Stimulated activated CD8-positive, alpha-beta memory T cell treated with anti-CD3 and anti-CD28 coated beads, Interleukin-12 subunit alpha, Interleukin-12 subunit beta, amount 100 ng/mL, for 4 hours (primary cell): ENCODE measurements at regions not wholly inside any gene's neighbourhood (a gene's known extent, or its start where the extent isn't known, plus 50 kb on each side); places are given as distances from the start of the nearest gene placed in this dataset.
"Not testable (repeated sequence)": the region's sequence is repeated elsewhere in the genome, so short reads cannot be mapped to it uniquely, and the experiment has no call there.

Source experiments
- DNase-seq: peaks from one replicate; pipeline ENCODE4 v3.0.0-alpha.2; 2020; ENCODE audit warnings: low read depth

DNA sequence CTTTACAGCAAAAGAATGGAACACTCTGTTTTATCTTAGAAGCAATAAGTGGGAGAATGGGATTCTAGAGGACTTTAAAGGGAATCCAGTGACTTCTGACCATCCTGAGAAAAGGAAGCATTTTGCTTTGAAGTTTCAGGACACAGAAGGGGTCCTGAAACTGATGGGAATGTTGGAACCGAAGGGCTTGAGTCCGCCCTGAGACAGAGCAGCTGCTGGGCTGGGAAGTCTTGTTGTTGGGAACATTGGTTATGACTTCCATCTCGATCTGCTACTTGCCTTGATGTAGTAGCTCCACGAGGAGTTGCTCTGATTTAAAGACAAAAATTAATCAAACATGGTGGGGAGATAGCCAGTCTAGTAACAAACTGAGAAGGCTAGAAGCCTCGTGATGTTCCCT is 177.6 kb downstream of the JCAD start:
- no peak for DNase-seq

- DNase-seq = no peak
Measured at GRCh38 chr10:29881336-29881771, 178.0 kb downstream of the JCAD start.

DNA sequence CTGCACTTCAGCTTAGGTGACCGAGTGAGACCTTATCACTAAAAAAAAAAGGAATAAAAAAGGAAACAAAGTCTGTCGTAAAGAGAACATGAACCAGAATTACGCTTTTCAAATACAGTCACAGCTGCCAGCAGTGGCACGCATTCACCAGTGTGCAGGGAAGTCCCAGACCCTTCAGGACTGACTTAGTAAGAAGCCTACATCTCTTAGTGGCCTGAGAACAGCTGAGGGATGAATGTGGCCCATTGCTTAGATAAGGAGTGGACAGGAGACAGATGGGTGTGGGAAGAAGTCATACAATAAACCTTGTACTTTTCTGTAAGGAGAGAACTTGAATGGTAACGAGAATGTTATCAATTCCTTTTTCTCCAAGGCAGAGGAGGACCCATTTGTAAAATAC is 178.5 kb downstream of the JCAD start:
- DNase-seq = no peak

DNA sequence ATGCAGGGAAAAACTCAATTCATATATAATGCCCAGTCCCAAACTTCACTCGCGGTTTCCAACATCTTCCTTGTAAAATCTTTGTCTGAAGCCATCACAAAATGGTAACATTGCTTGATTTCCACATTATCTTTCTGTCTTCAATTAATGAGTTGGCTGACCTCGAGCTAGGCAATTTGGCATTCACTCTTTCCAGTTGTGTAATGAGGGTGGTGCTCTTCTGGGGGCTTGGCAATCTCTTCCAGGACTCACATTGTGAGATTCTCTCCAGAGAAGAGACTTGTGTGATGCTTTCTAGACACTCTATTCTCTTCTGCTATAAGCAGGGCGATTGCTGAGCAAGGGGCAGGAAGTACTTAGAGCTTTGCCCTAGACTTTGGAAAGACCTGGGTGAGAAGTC is 179.5 kb downstream of the JCAD start:
- DNase-seq = no peak

- DNase-seq = no peak
Measured at GRCh38 chr10:29878492-29878891, 180.9 kb downstream of the JCAD start.

DNA sequence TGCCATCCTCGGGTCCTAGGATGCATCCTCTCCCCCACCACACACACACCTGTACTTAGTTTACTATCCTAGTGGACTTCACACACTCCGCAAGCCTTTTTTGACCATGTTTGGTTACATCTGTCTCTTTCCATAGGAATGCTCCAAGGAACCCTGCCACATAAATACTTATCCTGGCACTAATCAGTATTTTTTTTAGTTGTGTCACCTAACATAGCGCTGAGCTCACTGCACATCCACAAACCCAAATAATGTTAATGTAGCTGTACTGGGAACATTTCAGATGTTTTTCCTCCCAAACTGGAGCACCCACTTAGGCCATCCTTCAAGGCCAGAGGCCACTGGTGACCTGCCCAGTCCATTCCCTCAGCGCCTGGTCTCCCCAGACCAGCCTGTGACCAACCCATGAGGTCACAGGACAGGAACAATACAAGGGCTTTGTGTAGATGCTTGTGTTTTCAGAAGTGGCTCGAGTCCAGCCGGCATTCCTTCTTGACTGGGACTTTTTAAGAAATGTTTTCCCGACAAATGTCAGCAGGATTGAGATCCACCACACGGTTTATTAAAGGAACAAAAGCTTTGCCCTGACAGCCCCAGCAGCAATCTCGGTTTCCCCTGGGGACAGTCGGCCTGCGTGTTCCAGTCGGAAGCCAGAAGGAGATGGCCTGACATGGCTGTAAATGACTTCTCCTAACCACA is 181.4 kb downstream of the JCAD start:
- DNase-seq = no peak

DNA sequence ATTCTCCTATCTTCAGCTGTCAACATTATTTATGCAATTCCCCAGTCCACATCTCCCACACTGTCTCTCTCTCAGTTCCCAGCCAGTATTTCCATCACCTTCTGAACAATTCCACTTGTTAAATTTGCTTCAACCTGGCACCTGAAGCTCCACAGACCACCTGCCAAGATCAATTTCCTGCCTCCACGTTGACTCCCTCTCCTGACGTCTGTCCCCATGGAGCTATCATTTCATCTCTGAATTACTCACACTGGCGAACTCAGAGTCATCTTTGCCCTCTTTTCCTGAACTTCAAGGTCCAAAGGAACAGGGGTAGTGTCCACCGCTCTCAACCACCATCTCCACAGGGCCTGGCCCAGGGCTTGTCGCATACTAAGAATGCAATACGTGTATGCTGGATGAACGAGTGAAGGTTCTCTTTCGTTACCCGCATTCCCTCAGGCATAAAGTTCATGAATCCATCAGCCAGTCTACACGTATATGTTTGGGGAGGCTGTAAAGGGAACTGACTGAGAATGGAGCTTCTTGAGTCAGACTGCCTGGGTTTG is 183.3 kb downstream of the JCAD start:
- DNase-seq = no peak

DNA sequence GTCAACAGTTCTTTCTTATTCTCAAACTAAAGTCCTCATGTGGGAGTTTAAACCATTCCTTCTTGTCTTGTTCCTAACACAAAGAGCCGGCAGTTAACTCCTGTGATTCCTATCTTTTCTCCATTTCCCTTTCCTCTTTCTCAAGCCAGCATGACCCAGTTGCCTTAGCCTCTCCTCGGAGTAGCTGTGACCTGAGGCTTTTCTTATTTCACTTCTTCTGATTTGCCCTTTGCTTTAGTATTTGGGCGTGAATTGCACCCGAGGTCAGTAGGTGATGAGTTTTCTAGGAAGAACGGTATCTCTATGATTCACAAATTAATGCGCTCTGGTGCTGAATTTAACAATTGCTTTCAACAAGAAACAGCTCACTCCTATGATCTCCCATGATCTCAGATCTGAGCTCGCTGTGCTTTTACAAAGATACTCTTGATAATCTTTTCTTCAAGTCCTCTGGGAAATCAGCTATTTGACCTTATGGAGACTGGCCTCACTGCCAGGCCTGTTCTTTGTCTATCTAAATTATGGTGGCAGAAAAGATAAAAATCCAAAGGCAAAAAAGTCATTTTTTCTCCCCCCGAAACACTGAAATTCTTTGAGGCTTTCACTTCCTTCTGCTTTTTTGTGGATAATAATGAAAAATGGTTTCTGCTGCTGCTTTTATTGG is 184.6 kb downstream of the JCAD start:
- DNase-seq = no peak

- no peak for DNase-seq
Measured at GRCh38 chr10:29873941-29874484, 185.4 kb downstream of the JCAD start.

DNA sequence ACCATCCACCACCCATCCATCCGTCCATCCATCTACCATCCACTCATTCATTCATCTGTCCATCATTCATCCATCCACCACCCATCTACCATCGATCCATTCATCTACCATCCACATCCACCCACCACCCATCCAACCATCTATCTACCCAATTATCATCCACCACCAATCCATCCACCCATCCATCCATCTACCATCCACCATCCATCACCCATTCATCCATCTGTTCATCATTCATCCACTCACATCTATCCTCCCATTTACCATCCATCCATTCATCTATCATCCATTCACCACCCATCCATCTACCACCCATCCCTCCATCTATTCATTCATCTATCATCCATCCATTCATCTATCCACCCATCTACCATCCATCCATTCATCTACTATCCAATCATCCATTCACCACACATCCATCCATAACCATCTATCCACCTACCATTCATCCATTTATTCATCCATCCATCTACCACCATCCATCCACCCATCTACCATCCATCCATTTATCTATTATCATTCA is 188.8 kb downstream of the JCAD start:
- DNase-seq = no peak

GRCh38 chr10:29869593-29869992 is 189.8 kb downstream of the JCAD start:
- no peak for DNase-seq

- no peak for DNase-seq
Measured at GRCh38 chr10:29866356-29866755, 193.0 kb downstream of the JCAD start.

DNA sequence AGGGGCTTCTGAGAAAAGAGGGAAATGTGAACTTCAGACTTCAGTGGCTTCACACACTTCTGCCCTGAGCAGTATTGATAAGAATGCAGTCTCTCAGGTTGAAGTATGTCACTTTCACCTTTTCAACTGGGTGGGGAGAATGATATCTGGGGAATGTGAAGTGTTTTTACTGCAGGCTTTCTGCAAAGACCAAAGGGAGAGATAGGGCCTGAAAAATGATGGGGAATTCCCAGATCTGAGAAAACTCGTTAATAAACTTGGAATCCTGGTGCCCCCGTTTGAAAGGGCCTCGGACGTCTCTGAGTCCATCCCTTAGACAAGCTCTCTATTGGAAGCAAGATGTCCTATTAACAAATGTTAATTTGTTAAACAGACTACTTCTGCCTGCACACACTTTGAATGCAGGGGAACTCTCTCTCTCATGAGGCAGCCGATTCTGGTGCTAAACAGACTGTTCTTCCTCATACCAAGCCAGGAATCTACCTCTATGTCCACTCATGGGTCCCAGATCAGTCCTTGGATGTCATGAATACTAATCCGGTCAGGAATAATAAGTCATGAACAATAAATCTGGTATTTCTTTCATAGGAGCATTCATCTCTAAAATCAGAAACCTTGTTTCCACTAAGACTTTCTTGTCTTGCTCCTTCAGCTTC is 193.6 kb downstream of the JCAD start:
- DNase-seq = no peak

DNA sequence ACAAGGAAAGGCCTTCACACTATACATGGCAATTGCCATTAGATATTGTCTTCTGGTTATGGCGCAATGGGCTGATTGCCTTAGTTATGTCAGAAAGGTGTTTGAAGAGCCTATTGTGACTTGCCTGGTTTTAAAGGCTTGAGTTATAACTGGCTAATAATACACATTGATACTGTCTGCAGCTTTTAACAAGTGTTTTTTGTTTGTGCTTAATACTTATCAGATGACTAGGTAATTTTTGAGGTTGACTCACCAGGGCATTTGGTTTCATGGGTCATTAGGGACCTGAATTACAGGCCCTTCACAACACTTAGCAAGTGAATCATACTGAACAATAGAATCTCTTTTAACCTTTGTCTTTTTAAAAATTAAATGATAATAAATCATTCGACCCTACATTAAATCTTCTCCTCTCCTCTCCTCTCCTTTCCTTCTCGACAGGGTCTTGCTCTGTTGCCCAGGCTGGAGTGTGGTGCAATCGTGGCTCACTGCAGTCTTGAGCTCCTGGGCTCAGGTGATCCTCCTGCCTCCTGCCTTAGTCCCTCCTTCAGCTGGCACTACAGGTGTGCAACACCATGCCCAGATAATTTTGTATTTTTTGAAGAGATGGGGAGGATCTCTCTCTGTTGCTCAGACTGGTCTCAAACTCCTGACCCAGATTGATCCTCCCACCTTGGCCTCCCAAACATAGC is 196.3 kb downstream of the JCAD start:
- DNase-seq = no peak

GRCh38 chr10:29861811-29862505 is 197.4 kb downstream of the JCAD start:
- DNase-seq = no peak

GRCh38 chr10:29861231-29861630 is 198.2 kb downstream of the JCAD start:
- not testable (repeated sequence) for DNase-seq

- DNase-seq = no peak
Measured at GRCh38 chr10:29860166-29860565, 199.2 kb downstream of the JCAD start.

DNA sequence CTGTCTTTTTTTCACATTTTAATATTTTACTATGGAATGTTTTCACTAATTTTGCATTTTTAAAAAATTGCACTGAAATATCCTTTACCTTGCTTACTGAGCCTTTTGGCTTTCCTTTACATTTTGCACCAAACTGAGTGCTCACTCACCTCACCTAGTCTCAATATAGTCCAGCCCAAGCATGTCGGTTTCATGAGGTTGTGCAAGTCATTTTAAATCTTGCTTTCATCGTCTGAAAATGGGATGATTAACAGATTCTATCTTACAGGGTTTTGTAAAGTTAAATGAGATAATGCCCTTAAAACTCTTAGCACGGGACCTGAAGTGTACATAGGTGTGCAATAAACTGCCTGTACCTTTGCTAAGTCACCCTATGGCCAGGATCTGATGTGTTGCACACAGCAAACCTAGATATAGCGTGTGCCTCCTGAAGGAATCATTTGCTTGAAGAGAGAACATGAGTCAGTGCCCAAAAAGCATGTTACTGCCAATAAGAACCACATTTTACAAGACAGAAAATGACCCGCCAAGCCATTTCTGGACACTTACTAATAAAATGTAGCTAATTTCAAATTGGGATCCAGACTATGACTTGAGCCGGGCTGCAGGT is 199.8 kb downstream of the JCAD start:
- DNase-seq = no peak

- DNase-seq = no peak
Measured at GRCh38 chr10:29858702-29859267, 200.6 kb downstream of the JCAD start.
